ENCODE measurements at regions not wholly inside any gene's neighbourhood (a gene's known extent, or its start where the extent isn't known, plus 50 kb on each side); places are given as distances from the start of the nearest gene placed in this dataset.

GRCh38 chr11:39144351-39145130 is 2314.9 kb downstream of the LRRC4C start:
- no peak for DNase-seq (ENCODE audit: low spot score)

GRCh38 chr11:39139581-39139980 is 2319.9 kb downstream of the LRRC4C start:
- DNase-seq (ENCODE audit: low spot score) = no peak

GRCh38 chr11:39120890-39121289 is 2338.6 kb downstream of the LRRC4C start:
- no peak for DNase-seq (ENCODE audit: low spot score)

GRCh38 chr11:39113606-39114005 is 2345.8 kb downstream of the LRRC4C start:
- DNase-seq (ENCODE audit: low spot score) = no peak

GRCh38 chr11:39102236-39102635 is 2357.2 kb downstream of the LRRC4C start:
- no peak for DNase-seq (ENCODE audit: low spot score)

- no peak for DNase-seq (ENCODE audit: low spot score)
Measured at GRCh38 chr11:39078465-39078864, 2381.0 kb downstream of the LRRC4C start.

GRCh38 chr11:39037611-39038010 is 2421.8 kb downstream of the LRRC4C start:
- DNase-seq (ENCODE audit: low spot score) = no peak

- no peak for DNase-seq (ENCODE audit: low spot score)
Measured at GRCh38 chr11:39036021-39036420, 2423.4 kb downstream of the LRRC4C start.

- no peak for DNase-seq (ENCODE audit: low spot score)
Measured at GRCh38 chr11:39021539-39021938, 2423.5 kb upstream of the RAG2 start.

- DNase-seq (ENCODE audit: low spot score) = no peak
Measured at GRCh38 chr11:39011797-39012196, 2413.8 kb upstream of the RAG2 start.

GRCh38 chr11:38990841-38991240 is 2392.8 kb upstream of the RAG2 start:
- DNase-seq (ENCODE audit: low spot score) = no peak

GRCh38 chr11:38990139-38990538 is 2392.1 kb upstream of the RAG2 start:
- DNase-seq (ENCODE audit: low spot score) = no peak

- no peak for DNase-seq (ENCODE audit: low spot score)
Measured at GRCh38 chr11:38988908-38989307, 2390.9 kb upstream of the RAG2 start.

GRCh38 chr11:38972220-38972619 is 2374.2 kb upstream of the RAG2 start:
- no peak for DNase-seq (ENCODE audit: low spot score)

- DNase-seq (ENCODE audit: low spot score) = no peak
Measured at GRCh38 chr11:38971141-38971540, 2373.1 kb upstream of the RAG2 start.

- no peak for DNase-seq (ENCODE audit: low spot score)
Measured at GRCh38 chr11:38968951-38969350, 2370.9 kb upstream of the RAG2 start.

- no peak for DNase-seq (ENCODE audit: low spot score)
Measured at GRCh38 chr11:38952698-38953097, 2354.7 kb upstream of the RAG2 start.

- no peak for DNase-seq (ENCODE audit: low spot score)
Measured at GRCh38 chr11:38950867-38951266, 2352.8 kb upstream of the RAG2 start.

- no peak for DNase-seq (ENCODE audit: low spot score)
Measured at GRCh38 chr11:38948392-38948791, 2350.4 kb upstream of the RAG2 start.

- DNase-seq (ENCODE audit: low spot score) = no peak
Measured at GRCh38 chr11:38937709-38938108, 2339.7 kb upstream of the RAG2 start.

GRCh38 chr11:38935941-38936340 is 2337.9 kb upstream of the RAG2 start:
- DNase-seq (ENCODE audit: low spot score) = no peak

GRCh38 chr11:38927993-38928392 is 2330.0 kb upstream of the RAG2 start:
- DNase-seq (ENCODE audit: low spot score) = no peak

GRCh38 chr11:38924644-38925043 is 2326.6 kb upstream of the RAG2 start:
- no peak for DNase-seq (ENCODE audit: low spot score)

- no peak for DNase-seq (ENCODE audit: low spot score)
Measured at GRCh38 chr11:38900211-38900610, 2302.2 kb upstream of the RAG2 start.
